ENCODE measurements at regions not wholly inside any gene's neighbourhood (a gene's known extent, or its start where the extent isn't known, plus 50 kb on each side); places are given as distances from the start of the nearest gene placed in this dataset.
A peak's percentile ranks its signal among the peaks of the same experiment; 100 is the strongest.

DNA sequence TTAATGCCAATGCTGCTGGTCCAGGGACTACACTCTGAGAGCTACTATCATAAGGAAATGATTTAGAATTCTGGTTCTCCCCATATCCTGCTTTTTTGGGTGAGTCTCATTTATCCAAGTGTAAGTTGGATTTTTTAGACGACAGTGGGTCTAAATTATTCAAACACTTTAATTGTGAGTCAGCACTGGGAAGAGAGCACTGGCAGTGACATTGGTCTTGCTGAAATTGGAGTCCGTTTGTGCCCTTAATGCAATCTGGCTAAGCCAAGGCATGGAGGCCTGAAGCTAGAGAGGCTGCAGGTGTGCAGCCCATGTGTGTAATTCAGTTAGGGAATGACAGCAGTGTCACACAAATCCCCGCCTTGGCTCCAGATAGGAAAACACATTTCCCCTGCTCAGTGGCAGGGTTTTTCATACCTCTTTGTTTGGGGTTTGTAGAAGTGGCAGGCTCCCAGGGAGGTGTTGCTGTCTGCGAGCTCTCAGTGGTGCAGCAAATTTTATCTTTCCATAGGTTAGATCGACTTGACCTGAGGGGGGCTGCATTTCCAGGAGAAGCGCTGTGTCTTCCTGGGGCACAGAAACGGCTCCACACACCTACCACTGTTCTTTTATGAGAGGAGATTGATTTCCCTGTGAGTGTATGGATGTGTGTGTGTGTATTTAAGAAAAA is 197.7 kb downstream of the CD47 start:
- no peak overlapping the region for H2AFZ ChIP-seq (ENCODE audit: low read depth, low read length)
- TF ChIP-seq POLR2A (IDR thresholded peaks at IDR 0.05; ENCODE audit: low read depth, low read length) (no peak), MYC (IDR thresholded peaks at IDR 0.05; ENCODE audit: low read depth, low read length) (no peak)
- H3K9me3 ChIP-seq (replicated peaks; ENCODE audit: control insufficient read depth, insufficient read depth, low read length): no peaks in the 10 kb centered on the region
- intact Hi-C loops (cut with micrococcal nuclease) (no loop called here), dilution Hi-C loops (cut with MboI; ENCODE audit: extremely low pct_ligation_motif_present, low sequenced_read_pairs) (no loop called here)
- no peaks in the 10 kb centered on the region for H3K79me2 ChIP-seq (ENCODE audit: control insufficient read depth, insufficient read depth, low read length)
- no peak overlapping the region for H3K9ac ChIP-seq (replicated peaks; ENCODE audit: extremely low read depth, insufficient read depth, low read length)
- H3K27me3 ChIP-seq (ENCODE audit: control insufficient read depth in 2 of 2, insufficient read depth in 2 of 2, low read length in 2 of 2): peaks cover 5 to 6% of the 10 kb centered on the region in 2 experiments
- no peaks in the 10 kb centered on the region for H3K36me3 ChIP-seq (ENCODE audit: control insufficient read depth in 2 of 2, extremely low read depth in 1 of 2, insufficient read depth in 2 of 2, low read length in 2 of 2)
- H3K9me1 ChIP-seq (replicated peaks; ENCODE audit: control insufficient read depth, extremely low read depth, insufficient read depth, low read length): no peaks in the 10 kb centered on the region
- no peak overlapping the region for H3K27ac ChIP-seq (ENCODE audit: insufficient read depth, low read depth, low read length)
- H3K4me3 ChIP-seq (replicated peaks in 1 of 3; ENCODE audit: insufficient read depth in 1 of 3, low read depth in 1 of 3, low read length in 3 of 3): no peak overlapping the region
- no peaks in the 10 kb centered on the region for H4K20me1 ChIP-seq (replicated peaks; ENCODE audit: control insufficient read depth, extremely low read depth, insufficient read depth, low read length)
- ChIA-PET CTCF (interaction anchor here (1.1 kb wide), 1 partner anchor 26 kb away, joined by 3 read pairs; no protein-coding TSS in a partner anchor), POLR2A (no interaction called here)
- H3K4me2 ChIP-seq (ENCODE audit: insufficient read depth, low read length): no peak overlapping the region
- BruUV-seq (replicated peaks): no TSS peak
- no peak for FAIRE-seq
- DNase-seq (ENCODE audit: low read depth, low spot score): no peak
- no peaks in the 10 kb centered on the region for H3K4me1 ChIP-seq (ENCODE audit: control insufficient read depth, extremely low read depth, insufficient read depth, low read length)

DNA sequence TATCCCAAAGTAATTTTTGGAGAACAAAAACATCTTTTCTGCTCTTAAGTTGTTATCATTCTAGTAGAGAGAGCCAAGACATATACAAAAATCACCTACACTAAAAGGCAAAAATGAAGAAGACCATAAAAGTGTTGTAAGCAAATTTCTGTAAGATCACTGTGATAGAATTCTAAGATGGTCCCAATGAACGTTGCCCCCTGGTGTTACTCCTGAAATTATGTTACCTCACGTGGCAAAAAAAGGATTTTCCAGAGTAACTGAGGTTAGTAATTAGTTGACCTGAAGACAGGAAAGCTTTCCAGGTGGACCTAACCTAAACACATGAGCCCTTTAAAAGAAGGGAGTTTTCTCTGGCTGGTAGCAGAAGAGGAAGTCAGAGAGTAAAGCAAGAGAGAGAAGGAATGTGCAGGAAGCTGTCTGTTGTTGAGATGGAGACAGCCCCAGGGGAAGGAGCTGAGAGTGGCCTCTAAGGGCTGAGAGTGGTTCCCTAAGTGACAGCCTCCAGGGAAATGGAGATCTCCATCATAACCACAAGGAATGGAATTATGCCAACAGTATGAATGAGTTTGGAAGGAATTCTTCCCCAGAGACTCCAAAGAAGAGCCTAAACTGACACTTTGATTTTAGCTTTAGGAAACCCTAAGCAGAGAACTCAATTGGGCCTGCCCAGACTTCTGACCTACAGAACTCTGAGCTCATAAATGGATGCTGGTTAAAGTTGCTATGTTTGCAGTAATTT is 205.9 kb downstream of the CD47 start:
- no peak overlapping the region for H3K9ac ChIP-seq (replicated peaks; ENCODE audit: extremely low read depth, insufficient read depth, low read length)
- no peaks in the 10 kb centered on the region for H3K9me1 ChIP-seq (replicated peaks; ENCODE audit: control insufficient read depth, extremely low read depth, insufficient read depth, low read length)
- no peaks in the 10 kb centered on the region for H3K79me2 ChIP-seq (ENCODE audit: control insufficient read depth, insufficient read depth, low read length)
- H3K27me3 ChIP-seq (ENCODE audit: control insufficient read depth in 2 of 2, insufficient read depth in 2 of 2, low read length in 2 of 2): no peaks in the 10 kb centered on the region
- H3K4me2 ChIP-seq (ENCODE audit: insufficient read depth, low read length): no peak overlapping the region
- H2AFZ ChIP-seq (ENCODE audit: low read depth, low read length): no peak overlapping the region
- TF ChIP-seq, protein P1, sequence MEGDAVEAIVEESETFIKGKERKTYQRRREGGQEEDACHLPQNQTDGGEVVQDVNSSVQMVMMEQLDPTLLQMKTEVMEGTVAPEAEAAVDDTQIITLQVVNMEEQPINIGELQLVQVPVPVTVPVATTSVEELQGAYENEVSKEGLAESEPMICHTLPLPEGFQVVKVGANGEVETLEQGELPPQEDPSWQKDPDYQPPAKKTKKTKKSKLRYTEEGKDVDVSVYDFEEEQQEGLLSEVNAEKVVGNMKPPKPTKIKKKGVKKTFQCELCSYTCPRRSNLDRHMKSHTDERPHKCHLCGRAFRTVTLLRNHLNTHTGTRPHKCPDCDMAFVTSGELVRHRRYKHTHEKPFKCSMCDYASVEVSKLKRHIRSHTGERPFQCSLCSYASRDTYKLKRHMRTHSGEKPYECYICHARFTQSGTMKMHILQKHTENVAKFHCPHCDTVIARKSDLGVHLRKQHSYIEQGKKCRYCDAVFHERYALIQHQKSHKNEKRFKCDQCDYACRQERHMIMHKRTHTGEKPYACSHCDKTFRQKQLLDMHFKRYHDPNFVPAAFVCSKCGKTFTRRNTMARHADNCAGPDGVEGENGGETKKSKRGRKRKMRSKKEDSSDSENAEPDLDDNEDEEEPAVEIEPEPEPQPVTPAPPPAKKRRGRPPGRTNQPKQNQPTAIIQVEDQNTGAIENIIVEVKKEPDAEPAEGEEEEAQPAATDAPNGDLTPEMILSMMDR (IDR thresholded peaks at IDR 0.05; ENCODE audit: extremely low read depth in 1 of 2, insufficient read depth in 1 of 2, low read depth in 1 of 2, low read length in 2 of 2): peak in 1 of 2 donors; percentile 3
- TF ChIP-seq, protein P2, sequence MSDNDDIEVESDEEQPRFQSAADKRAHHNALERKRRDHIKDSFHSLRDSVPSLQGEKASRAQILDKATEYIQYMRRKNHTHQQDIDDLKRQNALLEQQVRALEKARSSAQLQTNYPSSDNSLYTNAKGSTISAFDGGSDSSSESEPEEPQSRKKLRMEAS (IDR thresholded peaks at IDR 0.05; ENCODE audit: insufficient read depth, insufficient read length): no peak
- TF ChIP-seq GATA2 (IDR thresholded peaks at IDR 0.05; ENCODE audit: insufficient read depth, insufficient read length, low read depth, low read length): no peak
- POLR2A ChIA-PET: no interaction called here
- no TSS peak for BruUV-seq (replicated peaks)
- no peak overlapping the region for H3K4me3 ChIP-seq (replicated peaks in 1 of 3; ENCODE audit: insufficient read depth in 1 of 3, low read depth in 1 of 3, low read length in 3 of 3)
- FAIRE-seq: no peak
- no peak overlapping the region for H3K27ac ChIP-seq (ENCODE audit: insufficient read depth, low read depth, low read length)
- intact Hi-C loops (cut with micrococcal nuclease): no loop called here
- no peaks in the 10 kb centered on the region for H3K4me1 ChIP-seq (ENCODE audit: control insufficient read depth, extremely low read depth, insufficient read depth, low read length)
- H3K36me3 ChIP-seq (ENCODE audit: control insufficient read depth in 2 of 2, extremely low read depth in 1 of 2, insufficient read depth in 2 of 2, low read length in 2 of 2): no peaks in the 10 kb centered on the region
- dilution Hi-C loops (cut with MboI; ENCODE audit: extremely low pct_ligation_motif_present, low sequenced_read_pairs): no loop called here
- no peaks in the 10 kb centered on the region for H3K9me3 ChIP-seq (replicated peaks; ENCODE audit: control insufficient read depth, insufficient read depth, low read length)
- CTCF ChIA-PET: interaction anchor here (0.8 to 1.6 kb wide), 5 partner anchors 12 to 649 kb away, joined by 3 to 4 read pairs (median 3); no protein-coding TSS in a partner anchor
- no peak for DNase-seq (ENCODE audit: low read depth, low spot score)
- H4K20me1 ChIP-seq (replicated peaks; ENCODE audit: control insufficient read depth, extremely low read depth, insufficient read depth, low read length): no peaks in the 10 kb centered on the region
